Posterior vena cava (tissue), 2 donors: ENCODE measurements at regions not wholly inside any gene's neighbourhood (a gene's known extent, or its start where the extent isn't known, plus 50 kb on each side); places are given as distances from the start of the nearest gene placed in this dataset.
"Not testable (repeated sequence)": the region's sequence is repeated elsewhere in the genome, so short reads cannot be mapped to it uniquely, and the experiment has no call there.

Source experiments
- DNase-seq: peaks from one replicate; pipeline ENCODE4 v3.0.0-alpha.2; 2020; ENCODE audit warnings: low spot score
- intact Hi-C, 2 donors: fragments of 100-400 bp; cut with DNase I; formaldehyde crosslinking; loops; one replicate each; pipeline versions ENCODE4 v1.14.1 to v1.14.2; 2022 to 2023
- donor health status: DM: yes; HTN: yes; CAD: no.
- donor health status: DM: yes; HTN: yes; CAD: no.

GRCh38 chr10:43940898-43941837 is 292.5 kb upstream of the ZNF32 start:
- peak; percentile 28 for DNase-seq

GRCh38 chr10:43939939-43940820 is 291.5 kb upstream of the ZNF32 start:
- no peak for DNase-seq
- intact Hi-C loops: no loop called here

More at GRCh38 chr10:43940898-43941837, 292.5 kb upstream of the ZNF32 start:
- intact Hi-C loops: no loop called here

- intact Hi-C loops: no loop called here
- no peak for DNase-seq
These were observed 290.8 kb upstream of the ZNF32 start for GRCh38 chr10:43939389-43939938.

- intact Hi-C loops: no loop called here
- no peak for DNase-seq
These were observed 290.1 kb upstream of the ZNF32 start for GRCh38 chr10:43938810-43939209.

- DNase-seq: no peak
- intact Hi-C loops: no loop called here
These were observed 282.7 kb upstream of the ZNF32 start for GRCh38 chr10:43931308-43931930.

GRCh38 chr10:43930777-43931176 is 282.1 kb upstream of the ZNF32 start:
- intact Hi-C loops: no loop called here
- DNase-seq: no peak

GRCh38 chr10:43930243-43930642 is 281.6 kb upstream of the ZNF32 start:
- intact Hi-C loops: no loop called here
- no peak for DNase-seq

- intact Hi-C loops: no loop called here
- DNase-seq: no peak
These were observed 280.4 kb upstream of the ZNF32 start for GRCh38 chr10:43929122-43929521.

- DNase-seq: no peak
- intact Hi-C loops: no loop called here
These were observed 279.8 kb upstream of the ZNF32 start for GRCh38 chr10:43928425-43928968.

GRCh38 chr10:43926875-43927406 is 278.3 kb upstream of the ZNF32 start:
- intact Hi-C loops: no loop called here
- DNase-seq: no peak

GRCh38 chr10:43926371-43926770 is 277.7 kb upstream of the ZNF32 start:
- intact Hi-C loops: no loop called here
- no peak for DNase-seq

GRCh38 chr10:43925793-43926192 is 277.1 kb upstream of the ZNF32 start:
- intact Hi-C loops: no loop called here
- no peak for DNase-seq

- DNase-seq: no peak
- intact Hi-C loops: no loop called here
These were observed 274.6 kb upstream of the ZNF32 start for GRCh38 chr10:43923328-43923727.

GRCh38 chr10:43922335-43923280 is 273.9 kb upstream of the ZNF32 start:
- intact Hi-C loops: no loop called here
- no peak for DNase-seq

- intact Hi-C loops: no loop called here
- no peak for DNase-seq
These were observed 273.2 kb upstream of the ZNF32 start for GRCh38 chr10:43921881-43922280.

GRCh38 chr10:43921478-43921877 is 272.8 kb upstream of the ZNF32 start:
- intact Hi-C loops: no loop called here
- DNase-seq: no peak

GRCh38 chr10:43920236-43920758 is 271.6 kb upstream of the ZNF32 start:
- intact Hi-C loops, DNase-seq: not testable (repeated sequence)
